ENCODE measurements at regions not wholly inside any gene's neighbourhood (a gene's known extent, or its start where the extent isn't known, plus 50 kb on each side); places are given as distances from the start of the nearest gene placed in this dataset.

DNA sequence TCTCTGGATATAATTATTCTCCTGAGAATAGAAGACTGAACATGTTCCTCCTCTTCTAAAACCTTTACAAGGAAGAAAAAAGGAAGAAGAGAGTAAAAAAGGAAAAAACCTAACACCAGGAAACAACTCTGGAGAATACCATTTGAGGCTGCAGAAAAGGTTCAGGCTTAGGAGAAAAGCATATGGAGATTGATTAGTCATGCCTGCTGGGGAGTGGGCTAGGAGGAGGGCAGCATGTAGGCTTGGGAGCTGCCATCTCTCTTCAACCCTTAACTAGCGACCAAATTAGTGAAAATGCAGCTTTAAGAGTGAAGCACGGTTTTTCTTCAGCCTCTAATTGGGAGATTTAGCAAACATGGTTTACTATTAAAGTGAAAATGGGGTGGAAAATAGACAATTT is 273.0 kb upstream of the CRY1 start:
- TF ChIP-seq, protein P1, sequence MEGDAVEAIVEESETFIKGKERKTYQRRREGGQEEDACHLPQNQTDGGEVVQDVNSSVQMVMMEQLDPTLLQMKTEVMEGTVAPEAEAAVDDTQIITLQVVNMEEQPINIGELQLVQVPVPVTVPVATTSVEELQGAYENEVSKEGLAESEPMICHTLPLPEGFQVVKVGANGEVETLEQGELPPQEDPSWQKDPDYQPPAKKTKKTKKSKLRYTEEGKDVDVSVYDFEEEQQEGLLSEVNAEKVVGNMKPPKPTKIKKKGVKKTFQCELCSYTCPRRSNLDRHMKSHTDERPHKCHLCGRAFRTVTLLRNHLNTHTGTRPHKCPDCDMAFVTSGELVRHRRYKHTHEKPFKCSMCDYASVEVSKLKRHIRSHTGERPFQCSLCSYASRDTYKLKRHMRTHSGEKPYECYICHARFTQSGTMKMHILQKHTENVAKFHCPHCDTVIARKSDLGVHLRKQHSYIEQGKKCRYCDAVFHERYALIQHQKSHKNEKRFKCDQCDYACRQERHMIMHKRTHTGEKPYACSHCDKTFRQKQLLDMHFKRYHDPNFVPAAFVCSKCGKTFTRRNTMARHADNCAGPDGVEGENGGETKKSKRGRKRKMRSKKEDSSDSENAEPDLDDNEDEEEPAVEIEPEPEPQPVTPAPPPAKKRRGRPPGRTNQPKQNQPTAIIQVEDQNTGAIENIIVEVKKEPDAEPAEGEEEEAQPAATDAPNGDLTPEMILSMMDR (conservative IDR thresholded peaks at IDR 0.05; ENCODE audit: low read length): no peak
- TF ChIP-seq EZH2phosphoT487 (IDR thresholded peaks at IDR 0.05; ENCODE audit: borderline replicate concordance, low read depth, low read length): no peak
